T1000 (cell line): ENCODE measurements at regions not wholly inside any gene's neighbourhood (a gene's known extent, or its start where the extent isn't known, plus 50 kb on each side); places are given as distances from the start of the nearest gene placed in this dataset.

Experiments
- DNase-seq: peaks from one replicate; lab custom pipeline; 2025; ENCODE audit warnings: mixed read lengths; lab: John Stamatoyannopoulos, UW

GRCh38 chr18:53817976-53818950 lies 406.2 kb downstream of the MBD2 start:
- DNase-seq: no peak

GRCh38 chr18:53800171-53800570 lies 424.3 kb downstream of the MBD2 start:
- DNase-seq: no peak

GRCh38 chr18:53799134-53799533 lies 425.3 kb downstream of the MBD2 start:
- no peak for DNase-seq

GRCh38 chr18:53798516-53798915 lies 426.0 kb downstream of the MBD2 start:
- DNase-seq: no peak

GRCh38 chr18:53797998-53798495 lies 426.4 kb downstream of the MBD2 start:
- no peak for DNase-seq

GRCh38 chr18:53796040-53796729 lies 428.3 kb downstream of the MBD2 start:
- DNase-seq: no peak

- DNase-seq: no peak
These were observed 428.9 kb downstream of the MBD2 start for GRCh38 chr18:53795610-53796009.

- DNase-seq: no peak
These were observed 429.4 kb downstream of the MBD2 start for GRCh38 chr18:53795061-53795460.

- no peak for DNase-seq
These were observed 431.7 kb downstream of the MBD2 start for GRCh38 chr18:53792762-53793161.

GRCh38 chr18:53790786-53791185 lies 433.7 kb downstream of the MBD2 start:
- DNase-seq: no peak

- no peak for DNase-seq
These were observed 434.9 kb downstream of the MBD2 start for GRCh38 chr18:53789376-53790247.

- DNase-seq: no peak
These were observed 438.7 kb downstream of the MBD2 start for GRCh38 chr18:53785811-53786210.

GRCh38 chr18:53784253-53784652 lies 440.2 kb downstream of the MBD2 start:
- no peak for DNase-seq

- no peak for DNase-seq
These were observed 443.8 kb downstream of the MBD2 start for GRCh38 chr18:53780666-53781065.

- no peak for DNase-seq
These were observed 452.2 kb downstream of the MBD2 start for GRCh38 chr18:53772293-53772692.

GRCh38 chr18:53771664-53772063 lies 452.8 kb downstream of the MBD2 start:
- DNase-seq: no peak

- no peak for DNase-seq
These were observed 459.3 kb downstream of the MBD2 start for GRCh38 chr18:53765211-53765610.

- no peak for DNase-seq
These were observed 460.4 kb downstream of the MBD2 start for GRCh38 chr18:53764086-53764485.

GRCh38 chr18:53757328-53757727 lies 467.1 kb downstream of the MBD2 start:
- DNase-seq: no peak

GRCh38 chr18:53756610-53756972 lies 467.9 kb downstream of the MBD2 start:
- no peak for DNase-seq

- DNase-seq: no peak
These were observed 468.4 kb downstream of the MBD2 start for GRCh38 chr18:53755914-53756609.
